ENCODE measurements at regions not wholly inside any gene's neighbourhood (a gene's known extent, or its start where the extent isn't known, plus 50 kb on each side); places are given as distances from the start of the nearest gene placed in this dataset.

DNA sequence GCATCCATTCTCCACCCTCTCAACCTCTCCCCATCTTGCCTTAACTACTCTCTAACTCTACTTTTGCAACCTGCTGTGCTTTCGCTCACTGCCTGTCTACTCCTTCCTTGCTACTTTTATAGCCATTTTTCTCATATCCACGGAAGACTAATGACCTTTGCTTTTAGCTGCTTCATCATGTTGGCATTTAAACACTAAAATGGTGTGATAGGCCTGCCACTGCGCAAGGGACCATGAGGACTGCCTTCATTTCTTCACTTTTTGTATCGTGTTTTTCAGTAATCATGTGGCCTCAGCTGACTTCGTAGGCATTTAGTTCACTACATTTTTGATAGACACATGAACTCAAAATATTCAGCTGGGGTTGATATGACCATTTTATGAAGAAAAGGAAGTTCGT, 252.1 kb downstream of the BCAT1 start:
- Histone ChIP-seq H3K27me3 (ENCODE audit: control insufficient read depth in 3 of 3, insufficient read depth in 3 of 3, low read length in 2 of 3) (no peaks in the 10 kb centered on the region), H3K4me1 (ENCODE audit: control insufficient read depth in 5 of 5, insufficient read depth in 5 of 5, low read length in 5 of 5) (peaks cover 0 to 18% (median 2%) of the 10 kb centered on the region in 5 donors), H3K36me3 (ENCODE audit: control insufficient read depth in 4 of 4, insufficient read depth in 4 of 4, low read length in 4 of 4) (no peaks in the 10 kb centered on the region), H3K4me3 (no peak overlapping the region), H3K27ac (ENCODE audit: low read depth in 1 of 2, low read length in 1 of 2) (no peak overlapping the region), H3K9me3 (ENCODE audit: control insufficient read depth in 4 of 4, insufficient read depth in 3 of 4, low read length in 3 of 4) (no peaks in the 10 kb centered on the region), H3K9ac (ENCODE audit: insufficient read depth in 1 of 2, low read length in 2 of 2) (no peak overlapping the region)
- DNase-seq: no peak
- ATAC-seq (ENCODE audit: insufficient read depth, low FRiP score): no peak
- 80 to 87% methylated on average over 6 of the region's 6 CpGs for WGBS, 2 donors
- TF ChIP-seq, protein P1, sequence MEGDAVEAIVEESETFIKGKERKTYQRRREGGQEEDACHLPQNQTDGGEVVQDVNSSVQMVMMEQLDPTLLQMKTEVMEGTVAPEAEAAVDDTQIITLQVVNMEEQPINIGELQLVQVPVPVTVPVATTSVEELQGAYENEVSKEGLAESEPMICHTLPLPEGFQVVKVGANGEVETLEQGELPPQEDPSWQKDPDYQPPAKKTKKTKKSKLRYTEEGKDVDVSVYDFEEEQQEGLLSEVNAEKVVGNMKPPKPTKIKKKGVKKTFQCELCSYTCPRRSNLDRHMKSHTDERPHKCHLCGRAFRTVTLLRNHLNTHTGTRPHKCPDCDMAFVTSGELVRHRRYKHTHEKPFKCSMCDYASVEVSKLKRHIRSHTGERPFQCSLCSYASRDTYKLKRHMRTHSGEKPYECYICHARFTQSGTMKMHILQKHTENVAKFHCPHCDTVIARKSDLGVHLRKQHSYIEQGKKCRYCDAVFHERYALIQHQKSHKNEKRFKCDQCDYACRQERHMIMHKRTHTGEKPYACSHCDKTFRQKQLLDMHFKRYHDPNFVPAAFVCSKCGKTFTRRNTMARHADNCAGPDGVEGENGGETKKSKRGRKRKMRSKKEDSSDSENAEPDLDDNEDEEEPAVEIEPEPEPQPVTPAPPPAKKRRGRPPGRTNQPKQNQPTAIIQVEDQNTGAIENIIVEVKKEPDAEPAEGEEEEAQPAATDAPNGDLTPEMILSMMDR (IDR thresholded peaks at IDR 0.05; ENCODE audit: control extremely low read depth, extremely low read depth): no peak

DNA sequence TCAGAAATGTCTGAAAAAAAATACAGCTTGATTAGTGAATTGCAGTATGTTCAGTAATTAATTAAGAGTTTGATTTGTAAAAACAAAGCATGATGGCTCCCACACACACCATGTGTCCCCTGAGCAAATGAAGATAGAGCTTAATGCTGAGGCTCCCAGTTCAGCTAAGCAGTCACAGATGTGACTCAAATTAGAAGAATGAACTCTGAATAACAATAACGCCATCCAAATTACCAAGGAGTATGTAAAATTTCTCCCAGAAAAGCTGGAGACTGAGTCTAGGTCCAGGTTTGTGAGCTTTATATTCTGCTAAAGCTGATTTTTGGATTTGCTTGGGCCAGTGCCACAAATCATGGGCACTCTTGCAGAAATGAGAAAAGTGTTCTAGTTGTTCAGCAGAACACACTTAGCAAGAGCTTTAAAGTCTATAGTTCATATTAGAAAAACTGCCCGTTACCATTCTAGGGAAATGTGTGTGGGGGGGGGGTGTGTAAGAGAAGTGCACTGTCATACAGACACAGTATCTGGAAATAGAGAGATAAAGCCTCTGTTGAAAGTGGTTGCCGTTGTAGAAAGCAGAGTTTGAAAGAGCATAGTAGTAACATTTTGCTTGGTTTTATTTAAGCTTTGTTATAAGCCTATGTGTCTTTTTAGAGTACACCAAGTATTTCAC, 253.1 kb downstream of the BCAT1 start:
- DNase-seq (no peak), ATAC-seq (ENCODE audit: insufficient read depth, low FRiP score) (no peak)
- no peaks in the 10 kb centered on the region for H3K9me3 ChIP-seq (ENCODE audit: control insufficient read depth in 4 of 4, insufficient read depth in 3 of 4, low read length in 3 of 4)
- no peaks in the 10 kb centered on the region for H3K27me3 ChIP-seq (ENCODE audit: control insufficient read depth in 3 of 3, insufficient read depth in 3 of 3, low read length in 2 of 3)
- peaks cover 0 to 18% (median 2%) of the 10 kb centered on the region in 5 donors for H3K4me1 ChIP-seq (ENCODE audit: control insufficient read depth in 5 of 5, insufficient read depth in 5 of 5, low read length in 5 of 5)
- no peak overlapping the region for H3K27ac ChIP-seq (ENCODE audit: low read depth in 1 of 2, low read length in 1 of 2)
- no peak overlapping the region for H3K4me3 ChIP-seq
- no peaks in the 10 kb centered on the region for H3K36me3 ChIP-seq (ENCODE audit: control insufficient read depth in 4 of 4, insufficient read depth in 4 of 4, low read length in 4 of 4)
- TF ChIP-seq, protein P1 (IDR thresholded peaks at IDR 0.05; ENCODE audit: control extremely low read depth, extremely low read depth): no peak
- whole genome bisulfite sequencing, 2 donors: 62 to 73% methylated on average over 3 of the region's 3 CpGs
- H3K9ac ChIP-seq (ENCODE audit: insufficient read depth in 1 of 2, low read length in 2 of 2): no peak overlapping the region

DNA sequence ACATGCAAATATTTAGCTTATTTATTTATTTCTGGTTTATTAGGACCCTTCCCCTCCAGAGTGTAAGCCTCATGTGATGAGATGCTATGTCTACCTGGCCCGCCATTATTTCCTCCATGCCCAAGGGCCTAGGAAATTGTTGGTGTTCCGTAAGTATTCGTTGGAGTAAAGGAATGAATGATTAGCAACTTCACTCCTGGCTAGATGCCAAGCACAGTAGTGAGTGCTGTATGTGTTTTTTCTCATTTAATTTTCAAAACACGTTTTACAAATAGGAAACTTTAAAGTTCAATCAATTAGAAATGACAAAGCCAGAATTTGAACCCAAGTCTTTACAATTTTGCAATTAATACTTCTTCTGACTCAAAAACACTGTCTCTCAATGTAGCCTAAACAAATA, 253.8 kb downstream of the BCAT1 start:
- TF ChIP-seq, protein P1 (IDR thresholded peaks at IDR 0.05; ENCODE audit: control extremely low read depth, extremely low read depth): no peak
- Histone ChIP-seq H3K9me3 (ENCODE audit: control insufficient read depth in 4 of 4, insufficient read depth in 3 of 4, low read length in 3 of 4) (no peaks in the 10 kb centered on the region), H3K27ac (ENCODE audit: low read depth in 1 of 2, low read length in 1 of 2) (no peak overlapping the region), H3K4me1 (ENCODE audit: control insufficient read depth in 5 of 5, insufficient read depth in 5 of 5, low read length in 5 of 5) (peaks cover 0 to 18% (median 2%) of the 10 kb centered on the region in 5 donors), H3K9ac (ENCODE audit: insufficient read depth in 1 of 2, low read length in 2 of 2) (no peak overlapping the region), H3K36me3 (ENCODE audit: control insufficient read depth in 4 of 4, insufficient read depth in 4 of 4, low read length in 4 of 4) (no peaks in the 10 kb centered on the region), H3K4me3 (no peak overlapping the region), H3K27me3 (ENCODE audit: control insufficient read depth in 3 of 3, insufficient read depth in 3 of 3, low read length in 2 of 3) (no peaks in the 10 kb centered on the region)
- no peak for DNase-seq
- ATAC-seq (ENCODE audit: insufficient read depth, low FRiP score): no peak
- WGBS, 2 donors: 89 to 92% methylated on average over 4 of the region's 4 CpGs

DNA sequence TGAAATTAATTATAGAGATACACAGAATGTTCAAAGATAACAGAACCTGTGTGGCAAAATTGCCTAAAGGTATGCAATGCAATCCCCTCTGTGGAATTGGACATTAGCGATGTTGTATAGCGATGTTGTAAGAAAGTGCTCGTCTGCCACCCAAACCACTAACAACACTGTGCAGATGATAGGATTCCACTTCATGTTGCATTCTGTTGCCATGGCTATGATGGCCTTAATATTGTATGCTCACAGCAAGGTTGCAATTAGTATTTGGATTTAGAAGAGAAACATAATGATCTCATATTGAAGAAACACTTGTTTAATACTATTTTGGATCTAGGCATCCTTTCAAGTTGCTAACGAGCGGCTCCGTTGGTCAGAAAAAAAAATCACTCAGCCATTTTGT, 260.3 kb downstream of the BCAT1 start:
- no peaks in the 10 kb centered on the region for H3K4me1 ChIP-seq (ENCODE audit: control insufficient read depth in 5 of 5, insufficient read depth in 5 of 5, low read length in 5 of 5)
- no peak overlapping the region for H3K4me3 ChIP-seq
- H3K27me3 ChIP-seq (ENCODE audit: control insufficient read depth in 3 of 3, insufficient read depth in 3 of 3, low read length in 2 of 3): no peaks in the 10 kb centered on the region
- DNase-seq (no peak), ATAC-seq (ENCODE audit: insufficient read depth, low FRiP score) (no peak)
- 93 to 95% methylated on average over 6 of the region's 6 CpGs for WGBS, 2 donors
- peaks cover 0 to 3% (median 0%) of the 10 kb centered on the region in 4 donors for H3K9me3 ChIP-seq (ENCODE audit: control insufficient read depth in 4 of 4, insufficient read depth in 3 of 4, low read length in 3 of 4)
- no peak overlapping the region for H3K9ac ChIP-seq (ENCODE audit: insufficient read depth in 1 of 2, low read length in 2 of 2)
- TF ChIP-seq, protein P1 (IDR thresholded peaks at IDR 0.05; ENCODE audit: control extremely low read depth, extremely low read depth): no peak
- no peaks in the 10 kb centered on the region for H3K36me3 ChIP-seq (ENCODE audit: control insufficient read depth in 4 of 4, insufficient read depth in 4 of 4, low read length in 4 of 4)
- H3K27ac ChIP-seq (ENCODE audit: low read depth in 1 of 2, low read length in 1 of 2): no peak overlapping the region
